ENCODE measurements at regions not wholly inside any gene's neighbourhood (a gene's known extent, or its start where the extent isn't known, plus 50 kb on each side); places are given as distances from the start of the nearest gene placed in this dataset.

GRCh38 chr5:37938861-37939260 is 99.0 kb upstream of the GDNF start (continued):
- TF ChIP-seq ZNF462 (CRISPR knock-in tag; IDR thresholded peaks at IDR 0.05) = no peak
- TF ChIP-seq ETS1 (IDR thresholded peaks at IDR 0.05) = no peak
- no peak for TF ChIP-seq ZNF331 (CRISPR knock-in tag; IDR thresholded peaks at IDR 0.05; ENCODE audit: low read depth)
- TF ChIP-seq REST (IDR thresholded peaks at IDR 0.05; ENCODE audit: unreplicated experiment) = no peak
- TF ChIP-seq JUNB (IDR thresholded peaks at IDR 0.05; ENCODE audit: unreplicated experiment) = no peak
